PC-9 (cell line): ENCODE measurements at regions not wholly inside any gene's neighbourhood (a gene's known extent, or its start where the extent isn't known, plus 50 kb on each side); places are given as distances from the start of the nearest gene placed in this dataset.

ENCODE experiments used
- BruUV-seq: library from RNA; stranded (reverse); fragments of 400-500 nt; replicated peaks from 2 replicates; lab custom pipeline; 2021; lab: Mats Ljungman, UMichigan
- CTCF ChIA-PET: fragments of 300-600 bp; sonication (Branson Sonifier 250); formaldehyde crosslinking; loops from one replicate; lab custom pipeline; 2022; ENCODE audit warnings: antibody characterized with exemption; lab: Charles Lee
- POLR2A ChIA-PET: fragments of 300-600 bp; sonication (Branson Sonifier 250); formaldehyde crosslinking; loops from one replicate; lab custom pipeline; 2022; ENCODE audit warnings: antibody characterized with exemption; ENCODE audit not compliant: unreplicated experiment; lab: Charles Lee
- DNase-seq, 2 experiments: peaks; one replicate each; pipeline versions ENCODE4 v3.0.0 to v3.0.0-alpha.2; 2015 to 2022; ENCODE audit warnings: mixed read lengths in 1 of 2
- H2AFZ ChIP-seq: fragments of 200-600 bp; sonication (generic); 2 replicates; pipeline ENCODE4 v1.8.1; 2017; ENCODE audit warnings: antibody characterized with exemption
- H3F3A ChIP-seq: fragments of 200-600 bp; sonication (generic); 2 replicates; pipeline ENCODE4 v1.8.1; 2017; ENCODE audit warnings: antibody characterized with exemption, mild to moderate bottlenecking, low read depth; ENCODE audit not compliant: insufficient read depth
- H3K27ac ChIP-seq: fragments of 200-600 bp; sonication (generic); 2 replicates; pipeline ENCODE4 v1.6.1; 2016; ENCODE audit warnings: mixed run types
- H3K27me3 ChIP-seq: fragments of 200-600 bp; sonication (generic); 2 replicates; pipeline ENCODE4 v1.6.1; 2016; ENCODE audit warnings: low read depth, mixed run types; ENCODE audit not compliant: insufficient read depth
- H3K36me3 ChIP-seq: fragments of 200-600 bp; sonication (generic); 2 replicates; pipeline ENCODE4 v1.6.1; 2016; ENCODE audit warnings: low read depth, mixed run types
- H3K4me1 ChIP-seq: fragments of 200-600 bp; sonication (generic); replicated peaks from 2 replicates; pipeline ENCODE4 v1.6.1; 2016; ENCODE audit warnings: mixed run types; ENCODE audit not compliant: insufficient read depth
- H3K4me2 ChIP-seq: fragments of 200-600 bp; sonication (generic); 2 replicates; pipeline ENCODE4 v1.6.1; 2017; ENCODE audit warnings: mixed run types
- H3K4me3 ChIP-seq: fragments of 200-600 bp; sonication (generic); 2 replicates; pipeline ENCODE4 v1.6.1; 2016; ENCODE audit warnings: mixed run types
- H3K79me2 ChIP-seq: fragments of 200-600 bp; sonication (generic); 2 replicates; pipeline ENCODE4 v1.6.1; 2017; ENCODE audit warnings: low read depth, mixed run types
- H3K9me2 ChIP-seq: fragments of 200-600 bp; sonication (generic); 2 replicates; pipeline ENCODE4 v1.8.1; 2017; ENCODE audit warnings: mild to moderate bottlenecking; ENCODE audit not compliant: insufficient read depth
- H3K9me3 ChIP-seq: fragments of 200-600 bp; sonication (generic); 2 replicates; pipeline ENCODE4 v1.8.1; 2016; ENCODE audit warnings: low read depth; ENCODE audit not compliant: insufficient read depth
- H4K20me1 ChIP-seq: fragments of 200-600 bp; sonication (generic); 2 replicates; pipeline ENCODE4 v1.8.1; 2017; ENCODE audit not compliant: insufficient read depth
- EZH2 ChIP-seq: fragments of 200-600 bp; sonication (generic); IDR thresholded peaks from 2 replicates; pipeline ENCODE4 v1.8.0; 2017; ENCODE audit warnings: antibody characterized with exemption, low read depth
- intact Hi-C: fragments of 100-400 bp; cut with micrococcal nuclease; formaldehyde crosslinking; loops from one replicate; pipeline ENCODE4 v1.10.0; 2022; ENCODE audit not compliant: unreplicated experiment
- TF ChIP-seq, protein P1 (sequence below): fragments of 200-600 bp; sonication (generic); conservative IDR thresholded peaks from 2 replicates; pipeline ENCODE4 v1.6.1; 2017; ENCODE audit warnings: mixed run types, antibody characterized with exemption, mild to moderate bottlenecking, moderate library complexity

- no peak overlapping the region for H3K4me2 ChIP-seq
- TF ChIP-seq, protein P1, sequence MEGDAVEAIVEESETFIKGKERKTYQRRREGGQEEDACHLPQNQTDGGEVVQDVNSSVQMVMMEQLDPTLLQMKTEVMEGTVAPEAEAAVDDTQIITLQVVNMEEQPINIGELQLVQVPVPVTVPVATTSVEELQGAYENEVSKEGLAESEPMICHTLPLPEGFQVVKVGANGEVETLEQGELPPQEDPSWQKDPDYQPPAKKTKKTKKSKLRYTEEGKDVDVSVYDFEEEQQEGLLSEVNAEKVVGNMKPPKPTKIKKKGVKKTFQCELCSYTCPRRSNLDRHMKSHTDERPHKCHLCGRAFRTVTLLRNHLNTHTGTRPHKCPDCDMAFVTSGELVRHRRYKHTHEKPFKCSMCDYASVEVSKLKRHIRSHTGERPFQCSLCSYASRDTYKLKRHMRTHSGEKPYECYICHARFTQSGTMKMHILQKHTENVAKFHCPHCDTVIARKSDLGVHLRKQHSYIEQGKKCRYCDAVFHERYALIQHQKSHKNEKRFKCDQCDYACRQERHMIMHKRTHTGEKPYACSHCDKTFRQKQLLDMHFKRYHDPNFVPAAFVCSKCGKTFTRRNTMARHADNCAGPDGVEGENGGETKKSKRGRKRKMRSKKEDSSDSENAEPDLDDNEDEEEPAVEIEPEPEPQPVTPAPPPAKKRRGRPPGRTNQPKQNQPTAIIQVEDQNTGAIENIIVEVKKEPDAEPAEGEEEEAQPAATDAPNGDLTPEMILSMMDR = no peak
- no peak for TF ChIP-seq EZH2
- H3K36me3 ChIP-seq = no peaks in the 10 kb centered on the region
- ChIA-PET CTCF (no interaction called here), POLR2A (no interaction called here)
- no peaks in the 10 kb centered on the region for H4K20me1 ChIP-seq
- no peaks in the 10 kb centered on the region for H3F3A ChIP-seq
- intact Hi-C loops = no loop called here
- no TSS peak for BruUV-seq
- DNase-seq = no peak
- H3K27ac ChIP-seq = no peak overlapping the region
- no peaks in the 10 kb centered on the region for H3K9me2 ChIP-seq
- H3K9me3 ChIP-seq = no peaks in the 10 kb centered on the region
- H3K27me3 ChIP-seq = peaks cover 53% of the 10 kb centered on the region
- H2AFZ ChIP-seq = no peak overlapping the region
- no peaks in the 10 kb centered on the region for H3K4me1 ChIP-seq
- H3K79me2 ChIP-seq = no peaks in the 10 kb centered on the region
- H3K4me3 ChIP-seq = no peak overlapping the region
Measured at GRCh38 chr21:32190493-32191144, 88.2 kb downstream of the MIS18A start.

DNA sequence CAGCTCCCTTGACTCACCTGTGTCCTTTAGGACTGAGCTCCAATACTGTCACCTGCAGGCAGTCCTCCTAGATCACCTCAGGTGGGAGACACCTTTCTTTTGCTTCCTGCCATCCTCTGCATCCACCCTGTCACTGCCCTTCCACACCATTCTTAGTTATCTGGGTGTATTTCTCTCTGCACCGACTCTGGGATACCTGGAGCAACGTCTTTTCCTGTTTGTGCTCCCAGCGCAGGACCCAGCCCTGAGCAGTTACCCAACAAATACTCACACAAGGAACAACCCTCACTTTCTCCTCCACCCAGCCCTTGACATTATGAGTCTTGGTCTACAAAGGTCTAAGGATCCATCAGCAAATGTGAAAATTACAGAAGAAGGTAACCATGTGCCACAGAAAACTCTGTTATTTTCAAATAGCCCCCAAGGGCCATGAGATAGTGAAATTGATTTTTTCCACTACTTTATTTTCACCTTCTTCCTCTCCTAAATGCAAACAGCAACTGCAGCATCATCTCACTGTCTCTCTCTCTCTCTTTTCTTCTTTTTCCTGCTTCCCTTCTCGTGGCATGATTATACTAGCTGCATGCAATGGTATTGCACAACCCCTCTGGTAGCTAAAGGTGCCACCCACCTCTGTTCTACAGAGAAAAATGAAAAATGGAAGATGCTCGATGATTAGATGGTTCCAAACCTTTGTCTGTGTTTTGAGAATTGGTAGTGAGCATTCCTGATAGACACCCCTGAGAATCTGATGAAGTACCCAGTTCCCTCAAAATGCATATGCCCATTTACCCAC is 89.0 kb downstream of the MIS18A start:
- DNase-seq = no peak
- H3K4me2 ChIP-seq = no peak overlapping the region
- H4K20me1 ChIP-seq = no peaks in the 10 kb centered on the region
- intact Hi-C loops = no loop called here
- CTCF ChIA-PET = no interaction called here
- H3K79me2 ChIP-seq = no peaks in the 10 kb centered on the region
- H3K4me3 ChIP-seq = no peak overlapping the region
- H3K9me2 ChIP-seq = no peaks in the 10 kb centered on the region
- no peaks in the 10 kb centered on the region for H3K36me3 ChIP-seq
- no peaks in the 10 kb centered on the region for H3F3A ChIP-seq
- peaks cover 56% of the 10 kb centered on the region for H3K27me3 ChIP-seq
- H2AFZ ChIP-seq = no peak overlapping the region
- no TSS peak for BruUV-seq
- no peak overlapping the region for H3K27ac ChIP-seq
- no peaks in the 10 kb centered on the region for H3K9me3 ChIP-seq
- POLR2A ChIA-PET = no interaction called here
- TF ChIP-seq, protein P1 = no peak
- TF ChIP-seq EZH2 = no peak
- H3K4me1 ChIP-seq = no peaks in the 10 kb centered on the region

DNA sequence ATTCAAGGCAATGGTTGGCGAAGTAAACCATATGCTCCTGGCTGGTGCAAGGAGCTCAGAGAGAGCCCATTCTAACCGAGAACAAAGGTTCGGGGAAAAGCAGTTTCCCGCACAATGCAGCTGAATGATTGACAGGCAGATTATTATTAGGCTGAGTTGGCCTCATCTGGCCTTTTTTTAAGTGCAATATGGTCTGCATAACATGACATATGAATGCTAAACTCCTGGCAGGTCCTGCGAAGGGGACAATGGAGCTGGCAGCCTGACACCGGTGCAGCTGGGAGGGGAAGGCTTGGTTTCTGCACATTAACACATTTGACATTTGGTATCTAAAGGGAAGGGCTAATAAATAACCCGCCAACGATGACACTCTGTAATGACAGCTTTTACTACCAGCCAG is 92.0 kb downstream of the MIS18A start:
- no peaks in the 10 kb centered on the region for H3K9me2 ChIP-seq
- no peak overlapping the region for H3K4me3 ChIP-seq
- no TSS peak for BruUV-seq
- no peak overlapping the region for H3K4me2 ChIP-seq
- no peaks in the 10 kb centered on the region for H3K9me3 ChIP-seq
- POLR2A ChIA-PET = no interaction called here
- no peak for DNase-seq
- H3K27ac ChIP-seq = no peak overlapping the region
- CTCF ChIA-PET = interaction anchor here (0.5 kb wide), 1 partner anchor 414 kb away, joined by 13 read pairs; no protein-coding TSS in a partner anchor
- H3F3A ChIP-seq = no peaks in the 10 kb centered on the region
- TF ChIP-seq, protein P1 = no peak
- TF ChIP-seq EZH2 = no peak
- H3K36me3 ChIP-seq = no peaks in the 10 kb centered on the region
- H2AFZ ChIP-seq = no peak overlapping the region
- no peaks in the 10 kb centered on the region for H3K79me2 ChIP-seq
- H3K27me3 ChIP-seq = peaks cover 49% of the 10 kb centered on the region
- H4K20me1 ChIP-seq = no peaks in the 10 kb centered on the region
- no peaks in the 10 kb centered on the region for H3K4me1 ChIP-seq
- intact Hi-C loops = no loop called here
